ENCODE measurements at regions not wholly inside any gene's neighbourhood (a gene's known extent, or its start where the extent isn't known, plus 50 kb on each side); places are given as distances from the start of the nearest gene placed in this dataset.
"Not testable (repeated sequence)": the region's sequence is repeated elsewhere in the genome, so short reads cannot be mapped to it uniquely, and the experiment has no call there.

- Mint-ChIP-seq H3K9me3 (ENCODE audit: unreplicated experiment) (no peaks in the 10 kb centered on the region), H3K27ac (ENCODE audit: unreplicated experiment) (no peak overlapping the region), H3K4me3 (ENCODE audit: unreplicated experiment) (no peak overlapping the region), H3K27me3 (ENCODE audit: unreplicated experiment) (no peaks in the 10 kb centered on the region), H3K36me3 (ENCODE audit: unreplicated experiment) (no peaks in the 10 kb centered on the region), H3K4me1 (ENCODE audit: unreplicated experiment) (no peaks in the 10 kb centered on the region)
- DNase-seq (ENCODE audit: extremely low spot score, unreplicated experiment) = no peak
- TF ChIP-seq, protein P1, sequence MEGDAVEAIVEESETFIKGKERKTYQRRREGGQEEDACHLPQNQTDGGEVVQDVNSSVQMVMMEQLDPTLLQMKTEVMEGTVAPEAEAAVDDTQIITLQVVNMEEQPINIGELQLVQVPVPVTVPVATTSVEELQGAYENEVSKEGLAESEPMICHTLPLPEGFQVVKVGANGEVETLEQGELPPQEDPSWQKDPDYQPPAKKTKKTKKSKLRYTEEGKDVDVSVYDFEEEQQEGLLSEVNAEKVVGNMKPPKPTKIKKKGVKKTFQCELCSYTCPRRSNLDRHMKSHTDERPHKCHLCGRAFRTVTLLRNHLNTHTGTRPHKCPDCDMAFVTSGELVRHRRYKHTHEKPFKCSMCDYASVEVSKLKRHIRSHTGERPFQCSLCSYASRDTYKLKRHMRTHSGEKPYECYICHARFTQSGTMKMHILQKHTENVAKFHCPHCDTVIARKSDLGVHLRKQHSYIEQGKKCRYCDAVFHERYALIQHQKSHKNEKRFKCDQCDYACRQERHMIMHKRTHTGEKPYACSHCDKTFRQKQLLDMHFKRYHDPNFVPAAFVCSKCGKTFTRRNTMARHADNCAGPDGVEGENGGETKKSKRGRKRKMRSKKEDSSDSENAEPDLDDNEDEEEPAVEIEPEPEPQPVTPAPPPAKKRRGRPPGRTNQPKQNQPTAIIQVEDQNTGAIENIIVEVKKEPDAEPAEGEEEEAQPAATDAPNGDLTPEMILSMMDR (IDR thresholded peaks at IDR 0.05) = no peak
These were observed 319.4 kb upstream of the STAC start for GRCh38 chr3:36060950-36061349.

DNA sequence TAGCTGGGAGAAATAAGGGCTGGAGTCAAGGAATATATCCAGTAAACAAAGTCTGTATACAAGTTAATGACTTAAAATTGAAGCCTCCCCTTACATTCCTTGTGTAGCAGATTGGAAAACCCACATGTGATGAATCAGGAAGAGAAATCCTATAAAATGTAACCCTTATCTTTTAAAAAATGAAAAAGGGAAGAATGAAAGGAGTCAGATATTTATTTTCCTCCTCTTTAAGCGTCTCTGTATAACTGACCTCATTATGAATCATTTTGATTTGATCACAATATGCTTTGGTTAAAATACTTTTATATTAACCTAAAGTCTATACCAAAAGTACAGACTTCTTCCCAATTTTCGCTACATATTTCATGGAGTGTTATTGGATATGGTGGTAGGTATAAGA is 316.3 kb upstream of the STAC start:
- H3K27me3 Mint-ChIP-seq (ENCODE audit: unreplicated experiment) = no peaks in the 10 kb centered on the region
- no peaks in the 10 kb centered on the region for H3K36me3 Mint-ChIP-seq (ENCODE audit: unreplicated experiment)
- TF ChIP-seq, protein P1 (IDR thresholded peaks at IDR 0.05) = no peak
- H3K9me3 Mint-ChIP-seq (ENCODE audit: unreplicated experiment) = no peaks in the 10 kb centered on the region
- H3K4me3 Mint-ChIP-seq (ENCODE audit: unreplicated experiment) = no peak overlapping the region
- no peak for DNase-seq (ENCODE audit: extremely low spot score, unreplicated experiment)
- H3K27ac Mint-ChIP-seq (ENCODE audit: unreplicated experiment) = no peak overlapping the region
- H3K4me1 Mint-ChIP-seq (ENCODE audit: unreplicated experiment) = no peaks in the 10 kb centered on the region

DNA sequence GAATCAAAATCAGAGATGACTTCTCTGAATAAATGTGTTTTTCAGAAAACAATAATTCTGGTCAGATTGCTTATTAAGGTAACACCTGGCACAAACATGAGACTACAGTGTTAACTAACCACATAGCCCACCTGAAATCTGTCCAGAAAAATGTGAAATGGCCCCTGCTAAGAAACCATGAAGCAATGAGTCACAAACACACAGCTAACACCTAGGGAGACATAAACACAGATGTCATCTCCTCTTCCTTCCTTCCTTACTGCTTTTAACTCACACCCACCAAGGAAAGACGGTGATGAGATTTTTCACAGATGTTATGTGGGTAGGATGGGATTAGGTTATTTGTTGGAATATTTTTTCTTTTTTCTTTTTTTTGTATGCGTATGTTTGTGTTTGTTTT is 315.0 kb upstream of the STAC start:
- H3K27me3 Mint-ChIP-seq (ENCODE audit: unreplicated experiment) = peaks cover 3% of the 10 kb centered on the region
- no peaks in the 10 kb centered on the region for H3K9me3 Mint-ChIP-seq (ENCODE audit: unreplicated experiment)
- no peaks in the 10 kb centered on the region for H3K4me1 Mint-ChIP-seq (ENCODE audit: unreplicated experiment)
- TF ChIP-seq, protein P1 (IDR thresholded peaks at IDR 0.05) = no peak
- no peak for DNase-seq (ENCODE audit: extremely low spot score, unreplicated experiment)
- no peak overlapping the region for H3K27ac Mint-ChIP-seq (ENCODE audit: unreplicated experiment)
- H3K36me3 Mint-ChIP-seq (ENCODE audit: unreplicated experiment) = no peaks in the 10 kb centered on the region
- no peak overlapping the region for H3K4me3 Mint-ChIP-seq (ENCODE audit: unreplicated experiment)

DNA sequence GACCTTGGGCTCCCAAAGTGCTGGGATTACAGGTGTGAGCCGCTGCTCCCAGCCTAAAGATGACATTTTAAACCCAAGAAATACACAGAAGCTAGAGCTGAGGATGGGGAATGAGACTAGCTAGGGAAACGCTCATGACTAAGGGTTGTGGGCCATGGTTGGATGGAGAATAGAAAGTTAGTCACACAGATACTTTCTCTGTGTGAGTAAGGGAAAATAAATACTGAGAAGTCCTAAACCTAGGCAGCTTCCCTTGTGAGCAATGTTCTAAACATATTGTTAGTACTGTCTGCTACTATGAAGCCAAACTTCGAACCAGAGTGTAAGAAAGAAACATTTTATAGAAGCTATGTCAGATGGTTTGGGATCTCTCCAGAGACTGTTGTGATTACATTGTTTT is 304.8 kb upstream of the STAC start:
- no peak overlapping the region for H3K27ac Mint-ChIP-seq (ENCODE audit: unreplicated experiment)
- no peak for DNase-seq (ENCODE audit: extremely low spot score, unreplicated experiment)
- no peaks in the 10 kb centered on the region for H3K9me3 Mint-ChIP-seq (ENCODE audit: unreplicated experiment)
- no peaks in the 10 kb centered on the region for H3K4me1 Mint-ChIP-seq (ENCODE audit: unreplicated experiment)
- H3K36me3 Mint-ChIP-seq (ENCODE audit: unreplicated experiment) = no peaks in the 10 kb centered on the region
- TF ChIP-seq, protein P1 (IDR thresholded peaks at IDR 0.05) = no peak
- no peaks in the 10 kb centered on the region for H3K27me3 Mint-ChIP-seq (ENCODE audit: unreplicated experiment)
- H3K4me3 Mint-ChIP-seq (ENCODE audit: unreplicated experiment) = no peak overlapping the region

- Mint-ChIP-seq H3K27ac (ENCODE audit: unreplicated experiment) (no peak overlapping the region), H3K27me3 (ENCODE audit: unreplicated experiment) (no peaks in the 10 kb centered on the region), H3K4me1 (ENCODE audit: unreplicated experiment) (no peaks in the 10 kb centered on the region), H3K9me3 (ENCODE audit: unreplicated experiment) (peaks cover 2% of the 10 kb centered on the region), H3K4me3 (ENCODE audit: unreplicated experiment) (no peak overlapping the region), H3K36me3 (ENCODE audit: unreplicated experiment) (no peaks in the 10 kb centered on the region)
- TF ChIP-seq, protein P1 (IDR thresholded peaks at IDR 0.05) = no peak
- DNase-seq (ENCODE audit: extremely low spot score, unreplicated experiment) = no peak
These were observed 303.0 kb upstream of the STAC start for GRCh38 chr3:36077320-36077719.

GRCh38 chr3:36082958-36083357 is 297.3 kb upstream of the STAC start:
- not testable (repeated sequence) for H3K4me3 Mint-ChIP-seq (ENCODE audit: unreplicated experiment); H3K27me3 Mint-ChIP-seq (ENCODE audit: unreplicated experiment); H3K4me1 Mint-ChIP-seq (ENCODE audit: unreplicated experiment); H3K36me3 Mint-ChIP-seq (ENCODE audit: unreplicated experiment); H3K9me3 Mint-ChIP-seq (ENCODE audit: unreplicated experiment); H3K27ac Mint-ChIP-seq (ENCODE audit: unreplicated experiment); DNase-seq (ENCODE audit: extremely low spot score, unreplicated experiment)
